ENCODE measurements at regions not wholly inside any gene's neighbourhood (a gene's known extent, or its start where the extent isn't known, plus 50 kb on each side); places are given as distances from the start of the nearest gene placed in this dataset.

GRCh38 chr20:11843289-11843688 lies 74.4 kb upstream of the BTBD3 start:
- Mint-ChIP-seq H3K36me3 (ENCODE audit: low read depth) (no peaks in the 10 kb centered on the region), H3K4me1 (no peaks in the 10 kb centered on the region)
- CTCF ChIA-PET, result no interaction called here

GRCh38 chr20:11844691-11845090 lies 73.0 kb upstream of the BTBD3 start:
- H3K4me3 Mint-ChIP-seq, result no peak overlapping the region
- ChIA-PET POLR2A (no interaction called here), CTCF (no interaction called here)
- intact Hi-C loops (cut with micrococcal nuclease), result no loop called here
- H3K36me3 Mint-ChIP-seq (ENCODE audit: low read depth), result no peaks in the 10 kb centered on the region
- DNase-seq (no peak), ATAC-seq (ENCODE audit: low read depth) (no peak)
- H3K27ac Mint-ChIP-seq, result no peak overlapping the region
- no peak for TF ChIP-seq CTCF (IDR thresholded peaks at IDR 0.05)
- H3K4me1 Mint-ChIP-seq, result no peaks in the 10 kb centered on the region
- H3K27me3 Mint-ChIP-seq, result no peaks in the 10 kb centered on the region
- peaks cover 7% of the 10 kb centered on the region for H3K9me3 Mint-ChIP-seq

More at GRCh38 chr20:11843289-11843688, 74.4 kb upstream of the BTBD3 start:
- intact Hi-C loops (cut with micrococcal nuclease), result no loop called here
- peaks cover 7% of the 10 kb centered on the region for H3K9me3 Mint-ChIP-seq
- no peak overlapping the region for H3K27ac Mint-ChIP-seq
- POLR2A ChIA-PET, result no interaction called here
- no peak for TF ChIP-seq CTCF (IDR thresholded peaks at IDR 0.05)
- H3K4me3 Mint-ChIP-seq, result no peak overlapping the region
- no peaks in the 10 kb centered on the region for H3K27me3 Mint-ChIP-seq
- DNase-seq (no peak), ATAC-seq (ENCODE audit: low read depth) (no peak)

- no peak for TF ChIP-seq CTCF (IDR thresholded peaks at IDR 0.05)
- ChIA-PET CTCF (no interaction called here), POLR2A (no interaction called here)
- H3K9me3 Mint-ChIP-seq, result peaks cover 7% of the 10 kb centered on the region
- DNase-seq (no peak), ATAC-seq (ENCODE audit: low read depth) (no peak)
- no peak overlapping the region for H3K27ac Mint-ChIP-seq
- no peak overlapping the region for H3K4me3 Mint-ChIP-seq
- intact Hi-C loops (cut with micrococcal nuclease), result no loop called here
- H3K27me3 Mint-ChIP-seq, result no peaks in the 10 kb centered on the region
- H3K4me1 Mint-ChIP-seq, result no peaks in the 10 kb centered on the region
- no peaks in the 10 kb centered on the region for H3K36me3 Mint-ChIP-seq (ENCODE audit: low read depth)
Measured at GRCh38 chr20:11845340-11845739, 72.4 kb upstream of the BTBD3 start.

GRCh38 chr20:11846131-11846530 lies 71.6 kb upstream of the BTBD3 start:
- peaks cover 7% of the 10 kb centered on the region for H3K9me3 Mint-ChIP-seq
- ATAC-seq (ENCODE audit: low read depth) (no peak), DNase-seq (no peak)
- no peak overlapping the region for H3K4me3 Mint-ChIP-seq
- intact Hi-C loops (cut with micrococcal nuclease), result no loop called here
- H3K27me3 Mint-ChIP-seq, result no peaks in the 10 kb centered on the region
- ChIA-PET POLR2A (no interaction called here), CTCF (no interaction called here)
- H3K4me1 Mint-ChIP-seq, result no peaks in the 10 kb centered on the region
- H3K36me3 Mint-ChIP-seq (ENCODE audit: low read depth), result no peaks in the 10 kb centered on the region
- H3K27ac Mint-ChIP-seq, result no peak overlapping the region
- TF ChIP-seq CTCF (IDR thresholded peaks at IDR 0.05), result no peak

- no peak for DNase-seq
- no peaks in the 10 kb centered on the region for H3K36me3 Mint-ChIP-seq (ENCODE audit: low read depth)
- no peak for ATAC-seq (ENCODE audit: low read depth)
- TF ChIP-seq CTCF (IDR thresholded peaks at IDR 0.05), result no peak
- no peak overlapping the region for H3K4me3 Mint-ChIP-seq
- POLR2A ChIA-PET, result no interaction called here
- no peaks in the 10 kb centered on the region for H3K27me3 Mint-ChIP-seq
- intact Hi-C loops (cut with micrococcal nuclease), result no loop called here
- H3K27ac Mint-ChIP-seq, result no peak overlapping the region
- CTCF ChIA-PET, result no interaction called here
- H3K9me3 Mint-ChIP-seq, result peaks cover 5% of the 10 kb centered on the region
- H3K4me1 Mint-ChIP-seq, result no peaks in the 10 kb centered on the region
Measured at GRCh38 chr20:11847827-11848226, 69.9 kb upstream of the BTBD3 start.

Measured in activated B cell treated with CpG ODN at 0.5 μM for 24 hours (primary cell).